Breast epithelium (tissue), 3 donors: ENCODE measurements at regions not wholly inside any gene's neighbourhood (a gene's known extent, or its start where the extent isn't known, plus 50 kb on each side); places are given as distances from the start of the nearest gene placed in this dataset.

Source experiments
- CTCF ChIP-seq, 3 donors: fragments of 450-650 bp; IDR thresholded peaks; one replicate each; pipeline ENCODE4 v1.5.1; 2016 to 2017; ENCODE audit warnings: antibody characterized with exemption in 3 of 3, mild to moderate bottlenecking in 3 of 3, moderate library complexity in 3 of 3
- POLR2A ChIP-seq: fragments of 450-650 bp; IDR thresholded peaks from one replicate; pipeline ENCODE4 v1.6.1; 2016; ENCODE audit warnings: antibody characterized with exemption, mild to moderate bottlenecking, moderate library complexity

- no peak for TF ChIP-seq CTCF (IDR thresholded peaks at IDR 0.05)
- no peak for TF ChIP-seq POLR2A
Observed at GRCh38 chr12:14175206-14175605, 190.3 kb upstream of the ATF7IP start.
